NCI-H1694 (cell line): ENCODE measurements at regions not wholly inside any gene's neighbourhood (a gene's known extent, or its start where the extent isn't known, plus 50 kb on each side); places are given as distances from the start of the nearest gene placed in this dataset.
A peak's percentile ranks its signal among the peaks of the same experiment; 100 is the strongest.

Experiments used
- DNase-seq: peaks from one replicate; lab custom pipeline; 2025; lab: John Stamatoyannopoulos, UW

GRCh38 chr5:158159621-158160020, 300.7 kb upstream of the CLINT1 start:
- no peak for DNase-seq

DNA sequence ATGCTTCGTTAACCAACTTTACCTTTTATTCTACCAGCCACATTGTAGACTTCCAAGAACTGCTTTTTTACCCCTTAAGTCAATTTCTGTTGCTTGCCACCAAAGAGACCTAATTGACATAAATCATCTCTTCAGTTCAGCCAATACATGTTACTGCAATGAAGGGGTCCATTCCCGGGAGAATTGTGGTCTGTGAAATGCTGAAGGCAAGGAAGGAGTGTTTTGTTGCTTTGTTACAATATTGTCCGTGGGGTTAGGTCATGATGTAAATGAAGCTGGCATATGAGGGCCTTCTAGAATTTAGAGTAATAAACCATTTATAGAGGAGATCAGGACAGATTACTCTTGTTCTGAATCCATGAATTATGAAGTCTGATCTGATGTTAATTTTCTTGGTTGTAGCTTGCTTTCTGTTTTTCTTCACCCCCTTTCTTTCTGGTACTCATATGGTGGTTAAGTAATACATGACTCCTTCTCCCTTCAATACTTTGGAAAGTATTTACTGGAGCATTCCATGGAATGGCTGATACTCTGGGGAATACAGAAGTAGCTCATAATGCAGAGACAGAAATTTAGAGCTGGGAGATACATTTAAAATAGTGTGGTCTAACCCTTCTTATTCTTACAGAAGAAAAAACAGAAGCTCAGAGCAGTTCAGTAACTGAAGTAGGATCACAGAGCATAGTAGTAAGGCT, 297.0 kb upstream of the CLINT1 start:
- DNase-seq: no peak

GRCh38 chr5:158155067-158155466, 296.1 kb upstream of the CLINT1 start:
- DNase-seq: no peak

GRCh38 chr5:158154226-158155005, 295.5 kb upstream of the CLINT1 start:
- DNase-seq: no peak

- no peak for DNase-seq
These were observed 294.6 kb upstream of the CLINT1 start for GRCh38 chr5:158153508-158153907.

DNA sequence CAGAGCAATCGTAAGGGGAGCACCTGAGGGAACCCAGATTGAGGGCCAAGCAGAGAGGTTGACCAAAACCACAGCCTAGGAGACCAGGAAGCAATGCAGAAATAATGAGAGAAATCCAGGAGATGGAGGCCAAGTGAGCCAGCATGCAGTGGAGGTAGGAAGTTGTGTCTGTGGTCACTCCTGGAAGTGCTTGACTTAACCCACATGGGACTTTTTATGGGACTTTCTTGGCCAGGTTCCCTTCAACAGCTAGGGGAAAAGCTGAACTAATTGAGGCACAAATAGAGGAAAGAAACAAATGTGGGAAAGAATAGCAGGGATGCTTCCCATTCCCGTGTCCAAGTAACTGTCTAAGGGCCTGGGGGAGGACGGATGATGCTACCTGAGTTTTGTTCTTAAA, 293.2 kb upstream of the CLINT1 start:
- no peak for DNase-seq

GRCh38 chr5:158147227-158147626, 288.3 kb upstream of the CLINT1 start:
- DNase-seq: no peak

DNA sequence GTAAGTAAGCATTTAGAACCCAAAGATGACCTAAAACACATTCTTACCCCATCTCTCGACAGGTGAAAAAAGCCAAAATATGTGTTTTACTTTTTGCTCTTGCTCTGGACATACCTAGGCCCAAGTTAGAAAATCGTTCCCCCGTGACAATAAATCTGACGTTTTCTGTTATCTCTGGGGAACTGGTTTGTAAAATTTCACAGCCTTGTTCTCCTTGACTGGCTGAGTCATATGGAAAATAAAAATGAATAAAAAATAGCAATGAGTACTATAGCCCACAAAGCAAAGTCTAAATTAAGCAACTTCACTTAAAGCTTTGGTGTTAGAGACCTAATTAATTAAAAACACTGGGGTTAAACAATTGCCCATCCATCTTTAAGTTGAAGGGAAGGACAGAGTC, 286.9 kb upstream of the CLINT1 start:
- no peak for DNase-seq

DNA sequence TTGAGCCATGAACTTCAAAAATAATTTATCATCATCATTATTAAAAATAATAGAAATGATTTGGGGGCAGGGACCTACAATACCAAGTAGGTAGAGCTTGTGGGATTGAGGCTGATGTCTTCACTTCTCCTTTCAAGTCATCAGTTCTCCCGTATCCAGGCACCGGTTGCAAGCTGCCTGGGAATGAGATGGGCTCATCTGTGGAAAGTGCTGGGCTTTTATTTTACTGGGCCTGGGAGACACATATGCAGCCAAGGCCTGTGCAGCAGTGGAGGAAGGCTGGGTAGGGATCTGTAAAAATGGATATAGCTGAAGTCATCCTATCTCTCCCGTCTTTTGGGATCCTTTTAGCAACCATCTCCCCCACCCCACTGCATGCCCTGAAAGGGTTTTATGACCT, 284.1 kb upstream of the CLINT1 start:
- no peak for DNase-seq

DNA sequence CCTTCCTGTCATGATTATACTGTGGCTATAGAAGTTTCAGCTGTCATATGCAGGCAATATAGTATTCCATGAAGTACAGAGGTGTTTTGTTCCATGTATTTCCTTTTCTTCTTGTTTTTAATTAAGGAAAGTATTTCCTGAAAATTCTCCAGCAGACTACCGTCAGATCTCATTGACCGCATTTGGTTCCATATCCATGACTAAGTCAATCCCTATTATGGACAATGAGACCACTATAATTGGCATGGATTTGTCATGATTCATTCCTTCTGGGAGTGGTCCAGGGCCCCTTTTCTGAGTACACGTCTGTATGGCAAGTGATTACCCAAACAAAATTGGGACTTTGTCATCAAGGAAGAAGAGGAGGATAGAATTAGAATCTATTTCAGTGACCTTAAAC, 283.2 kb upstream of the CLINT1 start:
- DNase-seq: no peak

DNA sequence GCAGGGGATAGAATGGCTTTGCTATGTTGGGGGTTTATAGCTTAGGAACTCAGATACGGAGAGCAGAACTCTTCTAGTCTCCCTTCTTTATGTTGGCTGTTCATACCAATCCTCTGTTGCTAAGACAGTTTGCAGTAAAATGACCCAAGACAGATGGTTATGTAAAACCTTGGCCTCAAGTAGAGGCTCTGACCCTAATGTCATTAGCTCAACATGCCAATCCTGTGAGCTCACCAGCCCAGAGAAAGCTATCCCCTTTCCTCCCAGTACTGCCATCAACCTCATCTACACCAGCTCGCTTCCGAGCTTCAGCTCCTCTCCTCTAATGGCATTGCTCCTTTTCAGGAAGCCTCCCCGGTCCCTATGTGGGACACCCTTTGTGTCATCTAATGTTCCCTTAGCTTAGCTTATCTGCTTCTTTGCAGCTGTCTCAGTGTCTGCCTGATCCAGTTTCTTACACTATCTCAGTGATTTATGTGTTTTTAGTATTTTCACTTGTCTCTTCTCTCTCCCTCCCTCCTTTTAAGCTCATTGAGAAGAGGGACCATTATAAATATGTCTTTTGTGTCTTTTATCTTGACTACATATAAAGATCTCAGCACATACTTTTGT, 281.3 kb upstream of the CLINT1 start:
- DNase-seq: no peak

GRCh38 chr5:158139161-158139560, 280.2 kb upstream of the CLINT1 start:
- no peak for DNase-seq

DNA sequence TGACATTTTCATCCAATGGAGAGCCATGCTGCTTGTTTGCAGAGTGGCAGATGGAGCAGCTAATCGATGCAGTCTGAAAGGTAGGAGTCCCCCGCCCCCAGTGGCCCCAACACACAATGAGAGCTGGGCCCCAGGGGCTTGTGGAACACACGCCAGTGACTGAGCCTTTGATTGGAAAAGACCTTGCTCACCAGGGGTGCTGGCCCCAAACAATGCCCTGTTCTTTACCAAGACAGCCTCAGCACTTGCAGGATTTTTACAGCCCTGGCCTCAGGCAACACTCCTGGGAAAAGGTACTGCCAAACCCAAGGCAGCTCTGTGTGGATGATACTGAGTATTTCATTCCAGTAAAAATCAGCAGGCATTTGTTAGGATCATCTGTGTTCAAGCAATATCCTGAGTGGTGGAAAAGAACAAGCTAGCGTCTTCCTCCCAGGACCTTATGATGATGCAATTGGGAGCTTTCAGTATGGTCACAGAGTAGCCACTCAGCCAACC, 276.8 kb upstream of the CLINT1 start:
- no peak for DNase-seq

DNA sequence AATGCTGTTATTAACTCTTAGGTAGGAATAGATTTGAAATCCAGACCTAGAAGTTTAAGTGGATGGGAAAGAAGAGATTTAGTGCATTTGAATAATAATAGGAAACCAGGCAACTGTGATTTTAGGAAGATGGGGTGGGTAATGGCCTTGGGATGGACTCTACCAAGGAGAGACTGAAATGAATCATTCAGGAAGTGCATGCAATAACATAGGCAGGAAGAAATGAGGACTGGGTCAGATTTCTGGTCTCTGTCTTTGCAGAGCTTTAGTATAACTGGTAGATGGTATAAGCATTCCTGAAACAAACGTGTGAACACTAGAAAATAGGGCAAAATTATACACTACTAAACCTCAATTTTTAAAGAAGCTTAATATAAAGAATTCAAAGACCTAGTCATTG, 274.4 kb upstream of the CLINT1 start:
- no peak for DNase-seq

DNA sequence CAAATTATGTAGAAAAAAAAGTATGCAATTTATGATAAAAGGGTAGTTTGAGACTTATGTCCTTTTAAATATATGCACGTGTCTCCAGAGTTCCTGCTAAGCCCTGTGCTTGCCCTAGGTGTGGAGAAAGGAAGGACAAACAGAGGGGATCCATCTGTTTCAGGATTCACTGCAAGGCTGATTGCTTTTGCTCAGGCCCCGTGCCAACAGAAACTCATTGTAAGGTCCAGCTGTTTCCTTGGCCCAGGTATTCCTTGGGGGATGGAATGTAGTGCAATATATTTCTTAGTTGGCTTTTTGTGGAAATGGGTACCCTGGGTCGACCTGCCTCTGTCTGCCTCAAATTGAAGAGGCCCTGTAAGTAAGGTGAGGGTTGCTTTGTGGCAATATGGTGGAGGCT, 268.6 kb upstream of the CLINT1 start:
- DNase-seq: no peak

DNA sequence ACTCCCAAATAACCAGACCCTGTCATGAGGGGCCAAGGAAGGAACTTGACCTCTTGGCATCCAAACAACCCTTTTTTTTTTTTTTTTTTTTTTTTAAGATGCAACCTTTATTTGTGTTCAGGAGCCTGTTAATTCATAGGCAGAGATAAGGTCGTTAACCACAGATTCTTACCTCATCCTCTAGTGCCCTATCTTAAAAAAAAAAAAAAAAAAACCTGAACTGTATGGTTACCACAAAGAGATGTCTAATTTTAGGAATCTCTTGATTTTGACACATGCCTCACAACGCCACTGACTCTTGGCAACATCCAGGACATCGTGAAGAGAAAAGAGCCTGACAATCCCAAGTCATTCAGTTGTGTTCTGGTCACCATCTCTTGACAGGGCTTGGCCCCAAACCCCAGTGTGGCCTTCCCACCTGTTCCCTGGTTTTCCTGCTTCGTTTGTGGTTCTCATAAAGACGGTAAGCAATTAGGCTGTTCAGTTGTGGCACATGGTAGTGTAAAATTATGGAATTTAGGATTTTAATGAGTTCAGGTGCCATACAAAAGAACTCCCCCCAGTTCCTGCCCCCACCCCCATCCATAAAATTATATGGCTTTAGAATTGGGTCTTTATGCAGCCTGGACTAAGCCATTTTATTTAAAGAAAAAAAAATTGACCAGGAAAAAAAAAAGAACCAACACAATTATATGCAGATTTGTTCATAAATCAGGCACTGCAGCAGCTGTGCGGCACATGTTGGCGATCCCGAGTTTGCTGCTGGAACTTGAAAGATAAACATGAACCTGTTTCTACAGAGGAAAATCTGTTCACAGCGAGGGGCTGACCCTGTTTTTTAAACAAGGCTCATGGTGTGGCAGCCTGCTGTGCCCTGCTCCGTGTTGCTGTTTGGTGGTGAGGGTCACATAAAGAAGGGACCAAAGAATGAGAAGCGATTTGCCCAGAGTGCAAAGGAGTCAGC, 267.8 kb upstream of the CLINT1 start:
- DNase-seq: peak; percentile 32

GRCh38 chr5:158124606-158125316, 265.8 kb upstream of the CLINT1 start:
- no peak for DNase-seq

GRCh38 chr5:158123595-158123994, 264.6 kb upstream of the CLINT1 start:
- DNase-seq: no peak

DNA sequence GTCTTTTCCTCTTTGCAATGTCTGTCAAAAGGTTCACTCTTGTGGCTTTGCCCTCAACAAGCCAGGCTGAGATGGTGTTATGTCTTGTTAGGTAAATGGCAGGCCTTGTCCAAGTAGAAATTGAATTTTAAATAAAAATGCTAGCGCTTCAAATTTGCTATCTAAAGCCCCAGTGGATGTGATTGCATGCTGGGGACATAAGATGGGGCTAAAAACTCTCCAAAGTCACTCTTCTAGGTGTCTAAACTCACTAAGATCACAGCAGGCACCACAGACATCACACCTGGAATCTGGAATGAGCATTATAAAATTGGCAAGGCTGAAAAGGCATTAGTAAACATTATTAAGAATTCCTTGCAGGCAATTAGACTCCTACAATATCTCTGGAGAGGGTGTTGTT, 262.7 kb upstream of the CLINT1 start:
- no peak for DNase-seq

GRCh38 chr5:158120760-158121159, 261.8 kb upstream of the CLINT1 start:
- no peak for DNase-seq
